GM21825 (cell line): ENCODE measurements at regions not wholly inside any gene's neighbourhood (a gene's known extent, or its start where the extent isn't known, plus 50 kb on each side); places are given as distances from the start of the nearest gene placed in this dataset.

Experiments
- ATAC-seq: cut with Tn5 transposase; IDR thresholded peaks from one replicate; pipeline ENCODE4 v1.9.1; 2021; ENCODE audit warnings: mild to moderate bottlenecking, moderate library complexity; ENCODE audit not compliant: unreplicated experiment

GRCh38 chr16:17529982-17530760, 59.4 kb upstream of the XYLT1 start:
- ATAC-seq = peak; percentile 67

- no peak for ATAC-seq
Observed at GRCh38 chr16:17526956-17527937, 56.5 kb upstream of the XYLT1 start.

DNA sequence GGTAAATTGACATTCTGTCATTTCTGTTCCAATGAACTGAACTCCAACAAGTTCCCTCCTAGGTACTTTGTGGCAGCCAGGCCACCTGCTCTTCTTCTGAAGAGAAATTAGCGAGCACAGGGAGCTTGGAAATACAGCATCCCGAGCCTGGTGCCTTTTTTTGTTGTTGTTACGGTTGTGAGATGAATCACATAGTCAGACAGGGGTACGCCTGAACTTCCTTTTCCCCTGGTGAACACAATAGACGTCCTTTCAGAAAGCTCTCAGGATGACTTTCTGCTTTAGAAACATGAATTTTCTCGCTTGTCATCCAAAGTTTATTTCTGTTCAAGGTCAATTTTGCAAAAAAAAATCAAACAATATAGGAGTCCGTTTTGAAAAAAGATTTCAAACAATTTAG, 53.9 kb upstream of the XYLT1 start:
- no peak for ATAC-seq

DNA sequence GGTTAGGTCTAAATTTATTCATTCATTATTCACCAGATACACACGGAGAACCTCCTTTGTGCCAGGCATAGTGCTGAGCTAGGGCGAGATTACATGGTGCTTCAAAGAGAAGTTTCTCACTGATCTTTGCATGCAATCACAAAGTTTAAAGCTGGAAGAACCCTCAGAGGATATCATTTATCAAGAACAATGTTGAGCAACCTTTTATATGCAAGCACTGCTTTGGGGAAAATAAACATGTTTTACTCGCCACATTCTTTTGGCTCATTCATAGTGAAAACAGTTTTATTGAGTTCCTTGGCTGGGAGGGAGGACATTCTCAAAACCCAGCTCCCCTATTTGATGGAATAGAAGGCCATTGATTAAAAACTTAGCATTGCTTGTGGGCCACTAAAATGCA, 49.8 kb upstream of the XYLT1 start:
- no peak for ATAC-seq
